MM.1S (cell line): ENCODE measurements at regions not wholly inside any gene's neighbourhood (a gene's known extent, or its start where the extent isn't known, plus 50 kb on each side); places are given as distances from the start of the nearest gene placed in this dataset.
"Not testable (repeated sequence)": the region's sequence is repeated elsewhere in the genome, so short reads cannot be mapped to it uniquely, and the experiment has no call there.

Experiments used
- CTCF ChIP-seq: fragments of 300-600 bp; sonication (generic); IDR thresholded peaks from 2 replicates; pipeline ENCODE4 v1.5.1; 2016; ENCODE audit warnings: antibody characterized with exemption, low read length, mixed read lengths
- EZH2 ChIP-seq: fragments of 300-600 bp; sonication (generic); optimal IDR thresholded peaks from 2 replicates; pipeline ENCODE3; 2017; ENCODE audit warnings: low read depth, mild to moderate bottlenecking, antibody characterized with exemption, low read length, mixed read lengths
- EZH2phosphoT487 ChIP-seq: fragments of 300-600 bp; sonication (generic); IDR thresholded peaks from 2 replicates; pipeline ENCODE4 v1.6.1; 2018; ENCODE audit warnings: antibody characterized with exemption, low read length

- not testable (repeated sequence) for TF ChIP-seq EZH2phosphoT487, EZH2, CTCF
These were observed 158.6 kb downstream of the UNC93B1 start for GRCh38 chr11:67845296-67845695.
